Adipocyte (in vitro differentiated cells): ENCODE measurements at regions not wholly inside any gene's neighbourhood (a gene's known extent, or its start where the extent isn't known, plus 50 kb on each side); places are given as distances from the start of the nearest gene placed in this dataset.

Source experiments
- DNase-seq: peaks from one replicate; pipeline ENCODE4 v3.0.0-alpha.2; 2015; ENCODE audit warnings: low read depth
- H3K27me3 ChIP-seq: replicated peaks from 2 replicates; pipeline ENCODE4 v1.7.0; 2013; ENCODE audit warnings: mild to moderate bottlenecking, low read length, moderate library complexity; ENCODE audit not compliant: control insufficient read depth, insufficient read depth
- H3K36me3 ChIP-seq: 2 replicates; pipeline ENCODE4 v1.7.0; 2013; ENCODE audit warnings: low read length, mild to moderate bottlenecking, moderate library complexity; ENCODE audit not compliant: control insufficient read depth, insufficient read depth, severe bottlenecking
- H3K4me1 ChIP-seq: 2 replicates; pipeline ENCODE4 v1.7.0; 2013; ENCODE audit warnings: mild to moderate bottlenecking, low read length, moderate library complexity; ENCODE audit not compliant: control insufficient read depth, insufficient read depth
- H3K4me3 ChIP-seq: 2 replicates; pipeline ENCODE4 v1.7.0; 2013; ENCODE audit warnings: mild to moderate bottlenecking, low read length, moderate library complexity
- H3K9ac ChIP-seq: 2 replicates; pipeline ENCODE4 v1.7.0; 2013; ENCODE audit warnings: mild to moderate bottlenecking, low read length, moderate library complexity
- H3K9me3 ChIP-seq: 2 replicates; pipeline ENCODE4 v1.7.0; 2013; ENCODE audit warnings: mild to moderate bottlenecking, low read length, moderate library complexity; ENCODE audit not compliant: control insufficient read depth

DNA sequence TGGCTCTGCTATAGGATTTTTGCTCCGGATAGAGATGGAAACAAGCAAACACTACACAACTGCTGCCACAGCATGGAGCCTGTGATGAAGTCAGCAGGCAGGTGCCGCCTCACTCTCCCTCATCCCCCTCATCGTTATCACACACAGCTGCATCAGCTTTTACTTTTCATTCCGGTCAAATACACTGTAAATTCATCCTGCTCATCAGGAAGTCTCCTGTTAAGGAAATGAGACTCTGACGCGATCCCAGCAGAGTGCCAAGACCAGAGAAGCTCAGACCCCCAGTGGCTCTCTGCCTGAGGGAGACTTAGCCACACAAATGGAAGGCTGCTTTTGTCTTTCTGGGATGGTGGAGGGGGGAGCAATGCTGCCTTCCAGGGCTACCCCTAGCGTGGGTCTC, 270.2 kb downstream of the ELAVL2 start:
- H3K9ac ChIP-seq: no peak overlapping the region
- H3K4me3 ChIP-seq: no peak overlapping the region
- DNase-seq: no peak
- no peaks in the 10 kb centered on the region for H3K36me3 ChIP-seq
- no peaks in the 10 kb centered on the region for H3K9me3 ChIP-seq
- H3K27me3 ChIP-seq: peaks cover 8% of the 10 kb centered on the region
- H3K4me1 ChIP-seq: no peaks in the 10 kb centered on the region

DNA sequence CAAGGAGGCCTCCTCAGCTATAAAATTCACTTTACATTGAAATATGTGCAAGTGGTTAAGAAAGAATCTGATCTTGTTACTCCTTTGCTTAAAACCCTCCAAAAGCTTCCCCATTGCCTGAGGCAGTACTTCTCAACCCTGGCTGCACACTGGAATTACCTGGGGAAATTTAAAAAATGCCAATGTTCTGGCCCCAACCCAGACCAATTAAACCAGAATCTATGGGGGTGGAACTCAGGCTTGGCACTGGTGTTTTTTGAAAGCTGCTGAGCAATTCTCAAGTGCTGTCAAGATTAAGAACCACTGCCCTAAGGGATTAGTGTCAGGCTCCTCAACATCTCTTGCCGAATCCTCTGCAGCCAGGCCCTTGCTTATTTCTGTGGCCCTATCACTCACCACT, 269.6 kb downstream of the ELAVL2 start:
- Histone ChIP-seq H3K4me3 (no peak overlapping the region), H3K9me3 (no peaks in the 10 kb centered on the region), H3K9ac (no peak overlapping the region), H3K36me3 (no peaks in the 10 kb centered on the region), H3K27me3 (peaks cover 8% of the 10 kb centered on the region), H3K4me1 (no peaks in the 10 kb centered on the region)
- DNase-seq: no peak

- Histone ChIP-seq H3K9ac (no peak overlapping the region), H3K4me3 (no peak overlapping the region), H3K4me1 (no peaks in the 10 kb centered on the region), H3K9me3 (no peaks in the 10 kb centered on the region), H3K36me3 (no peaks in the 10 kb centered on the region), H3K27me3 (peaks cover 8% of the 10 kb centered on the region)
- DNase-seq: no peak
Measured at GRCh38 chr9:23557689-23558088, 268.4 kb downstream of the ELAVL2 start.

DNA sequence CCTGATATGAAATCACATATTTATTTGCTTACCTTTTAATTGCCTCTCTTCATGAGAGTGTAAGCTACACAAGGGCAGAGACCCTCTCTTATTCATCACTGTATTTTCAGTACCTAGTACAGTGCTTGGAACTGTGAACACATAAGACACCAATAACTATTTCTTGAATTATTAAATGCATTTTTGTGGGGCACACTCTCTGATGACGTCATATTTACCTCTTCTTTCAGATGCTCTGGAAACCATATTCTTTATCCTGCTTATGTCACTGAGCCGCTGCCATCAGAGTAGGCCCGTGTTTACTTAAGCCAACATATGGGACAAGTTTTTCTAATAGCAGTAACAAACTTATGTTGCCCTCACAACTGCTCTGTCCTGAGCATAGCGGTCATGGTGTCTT, 266.5 kb downstream of the ELAVL2 start:
- no peaks in the 10 kb centered on the region for H3K36me3 ChIP-seq
- H3K9me3 ChIP-seq: no peaks in the 10 kb centered on the region
- DNase-seq: no peak
- no peak overlapping the region for H3K4me3 ChIP-seq
- H3K4me1 ChIP-seq: no peaks in the 10 kb centered on the region
- no peak overlapping the region for H3K9ac ChIP-seq
- peaks cover 6% of the 10 kb centered on the region for H3K27me3 ChIP-seq

- no peaks in the 10 kb centered on the region for H3K27me3 ChIP-seq
- no peaks in the 10 kb centered on the region for H3K36me3 ChIP-seq
- H3K4me1 ChIP-seq: no peaks in the 10 kb centered on the region
- H3K4me3 ChIP-seq: no peak overlapping the region
- DNase-seq: peak; percentile 6
- H3K9me3 ChIP-seq: no peaks in the 10 kb centered on the region
- no peak overlapping the region for H3K9ac ChIP-seq
Measured at GRCh38 chr9:23563517-23563916, 262.5 kb downstream of the ELAVL2 start.

GRCh38 chr9:23567516-23568165, 258.4 kb downstream of the ELAVL2 start:
- Histone ChIP-seq H3K9me3 (no peaks in the 10 kb centered on the region), H3K4me3 (no peak overlapping the region), H3K36me3 (no peaks in the 10 kb centered on the region), H3K27me3 (no peaks in the 10 kb centered on the region), H3K4me1 (no peaks in the 10 kb centered on the region), H3K9ac (no peak overlapping the region)
- DNase-seq: no peak

DNA sequence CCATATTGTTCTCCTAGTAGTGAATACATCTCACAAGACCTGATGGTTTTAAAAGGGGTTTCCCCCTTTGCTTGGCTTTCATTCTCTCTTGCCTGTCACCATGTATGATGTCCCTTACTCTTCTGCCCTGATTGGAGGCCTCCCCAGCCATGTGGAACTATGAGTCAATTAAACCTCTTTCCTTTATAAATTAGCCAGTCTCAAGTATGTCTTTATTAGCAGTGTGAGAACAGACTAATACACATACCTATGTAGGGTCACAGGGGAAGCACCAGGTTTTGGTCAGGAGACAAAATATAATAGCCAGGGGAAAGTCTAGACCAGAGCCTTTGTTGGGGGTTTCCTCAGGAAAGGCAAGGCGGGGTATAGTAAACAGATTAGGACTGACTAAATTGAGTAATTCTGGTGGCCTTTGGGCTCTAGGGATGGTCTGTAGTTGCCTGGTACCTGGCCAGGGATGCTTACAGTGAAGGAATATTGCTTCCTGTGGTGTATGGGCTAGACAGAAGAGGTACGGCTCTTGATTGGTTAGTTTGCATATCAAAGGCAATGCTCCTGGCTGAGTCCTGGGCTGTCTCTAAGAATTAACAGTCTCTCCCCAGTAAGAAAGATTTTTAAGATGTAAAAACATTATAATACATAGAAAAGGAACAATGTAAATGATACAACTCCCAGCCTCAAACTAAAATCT, 254.5 kb downstream of the ELAVL2 start:
- Histone ChIP-seq H3K4me1 (no peaks in the 10 kb centered on the region), H3K4me3 (no peak overlapping the region)

DNA sequence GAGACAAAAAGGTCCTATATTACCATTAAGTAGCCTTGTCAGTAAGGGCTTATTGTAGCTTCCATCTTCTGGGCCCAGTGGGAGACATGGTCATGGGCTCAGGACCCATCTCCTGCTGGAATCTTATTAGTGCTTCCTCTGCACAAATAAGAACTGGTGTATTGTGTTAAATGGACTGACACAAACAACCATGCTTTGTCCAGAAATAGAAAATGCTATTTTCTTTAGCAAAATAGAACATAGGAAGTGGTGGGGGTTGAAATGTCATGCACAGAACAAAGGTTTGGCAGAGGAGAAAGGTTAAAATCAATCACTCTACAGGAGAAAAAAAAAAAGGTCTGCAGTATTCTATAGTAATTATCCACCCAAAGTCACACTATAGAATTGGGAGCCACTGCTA, 252.2 kb downstream of the ELAVL2 start:
- Histone ChIP-seq H3K4me3 (no peak overlapping the region), H3K27me3 (no peaks in the 10 kb centered on the region), H3K9me3 (no peaks in the 10 kb centered on the region), H3K36me3 (no peaks in the 10 kb centered on the region), H3K9ac (no peak overlapping the region), H3K4me1 (no peaks in the 10 kb centered on the region)
- DNase-seq: no peak

More for the DNA sequence above, 254.5 kb downstream of the ELAVL2 start:
- H3K36me3 ChIP-seq: no peaks in the 10 kb centered on the region
- H3K9ac ChIP-seq: no peak overlapping the region
- no peak for DNase-seq
- no peaks in the 10 kb centered on the region for H3K9me3 ChIP-seq
- H3K27me3 ChIP-seq: no peaks in the 10 kb centered on the region

GRCh38 chr9:23577611-23578010, 248.4 kb downstream of the ELAVL2 start:
- H3K27me3 ChIP-seq: no peaks in the 10 kb centered on the region
- H3K36me3 ChIP-seq: no peaks in the 10 kb centered on the region
- DNase-seq: no peak
- no peaks in the 10 kb centered on the region for H3K9me3 ChIP-seq
- H3K9ac ChIP-seq: no peak overlapping the region
- H3K4me1 ChIP-seq: peaks cover 5% of the 10 kb centered on the region
- no peak overlapping the region for H3K4me3 ChIP-seq

- Histone ChIP-seq H3K4me3 (no peak overlapping the region), H3K27me3 (no peaks in the 10 kb centered on the region), H3K4me1 (peaks cover 5% of the 10 kb centered on the region), H3K36me3 (no peaks in the 10 kb centered on the region), H3K9me3 (no peaks in the 10 kb centered on the region), H3K9ac (no peak overlapping the region)
- no peak for DNase-seq
Measured at GRCh38 chr9:23581931-23582330, 244.1 kb downstream of the ELAVL2 start.

DNA sequence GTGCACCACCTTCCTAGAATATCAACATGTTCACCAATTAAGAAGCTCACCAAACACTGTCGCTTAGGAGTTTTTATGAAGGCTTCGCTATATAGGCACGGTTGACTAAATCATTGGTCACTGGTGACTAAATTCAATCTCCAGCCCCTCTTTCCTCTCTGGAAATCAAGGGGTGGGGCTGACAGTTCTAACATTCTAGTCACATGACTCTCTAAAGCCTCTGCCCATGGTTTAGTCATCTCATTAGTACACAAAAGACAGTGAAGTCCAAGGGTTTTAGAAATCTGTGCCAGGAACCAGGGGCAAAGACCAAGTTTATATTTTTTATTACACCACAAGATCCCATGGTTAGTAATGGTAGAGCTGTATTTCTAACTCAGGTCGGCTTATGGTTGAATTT, 243.2 kb downstream of the ELAVL2 start:
- H3K4me3 ChIP-seq: no peak overlapping the region
- H3K4me1 ChIP-seq: peaks cover 5% of the 10 kb centered on the region
- H3K27me3 ChIP-seq: no peaks in the 10 kb centered on the region
- H3K9me3 ChIP-seq: no peaks in the 10 kb centered on the region
- DNase-seq: no peak
- no peaks in the 10 kb centered on the region for H3K36me3 ChIP-seq
- H3K9ac ChIP-seq: no peak overlapping the region

DNA sequence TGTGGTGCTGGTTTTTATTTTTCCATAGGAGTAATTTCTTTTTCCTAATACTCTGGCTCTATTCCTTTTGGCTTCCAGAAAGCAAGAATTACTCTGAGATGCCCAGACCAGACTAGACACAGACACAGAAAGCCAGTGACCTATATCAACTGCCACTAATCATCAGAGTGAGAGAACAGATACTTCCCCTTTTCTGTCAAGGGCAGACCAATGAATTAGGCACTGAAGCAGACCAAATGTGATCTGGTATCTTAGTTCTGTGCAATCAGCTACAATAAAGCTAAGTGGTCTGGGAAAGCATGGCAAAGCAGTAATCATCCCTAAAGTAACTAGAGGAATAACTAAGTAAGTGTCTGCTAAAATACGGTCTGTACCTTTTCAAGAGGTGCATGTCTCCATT, 239.1 kb downstream of the ELAVL2 start:
- Histone ChIP-seq H3K4me1 (peaks cover 16% of the 10 kb centered on the region), H3K27me3 (no peaks in the 10 kb centered on the region), H3K9ac (no peak overlapping the region), H3K36me3 (no peaks in the 10 kb centered on the region), H3K4me3 (no peak overlapping the region), H3K9me3 (no peaks in the 10 kb centered on the region)
- no peak for DNase-seq
